GM12892 (cell line): ENCODE measurements at regions not wholly inside any gene's neighbourhood (a gene's known extent, or its start where the extent isn't known, plus 50 kb on each side); places are given as distances from the start of the nearest gene placed in this dataset.
"Not testable (repeated sequence)": the region's sequence is repeated elsewhere in the genome, so short reads cannot be mapped to it uniquely, and the experiment has no call there.

ENCODE experiments used
- DNase-seq: peaks from one replicate; pipeline ENCODE4 v3.0.0; 2011; ENCODE audit not compliant: insufficient read length
- FAIRE-seq: peaks from 2 replicates; lab custom pipeline; 2011; peaks lifted over from hg19 to GRCh38; lab: Jason Lieb, UNC
- POLR2A ChIP-seq: IDR thresholded peaks from 2 replicates; pipeline ENCODE4 v1.6.1; 2011; ENCODE audit warnings: low read depth, low read length, control low read depth
- POLR2AphosphoS5 ChIP-seq: IDR thresholded peaks from 2 replicates; pipeline ENCODE4 v1.6.1; 2011; ENCODE audit warnings: low read depth, low read length, control low read depth
- TAF1 ChIP-seq: IDR thresholded peaks from 2 replicates; pipeline ENCODE4 v1.6.1; 2011; ENCODE audit warnings: low read depth, mild to moderate bottlenecking, control low read depth, low read length, borderline replicate concordance

GRCh38 chr10:42533866-42534265, 104.5 kb downstream of the ZNF33B start:
- not testable (repeated sequence) for DNase-seq, FAIRE-seq

GRCh38 chr10:42532996-42533395, 105.4 kb downstream of the ZNF33B start:
- FAIRE-seq, result no peak
- DNase-seq, result no peak
- TF ChIP-seq POLR2AphosphoS5, result no peak
- TF ChIP-seq TAF1, result no peak
- TF ChIP-seq POLR2A, result no peak

- FAIRE-seq (no peak), DNase-seq (no peak)
- TF ChIP-seq TAF1 (no peak), POLR2A (no peak)
Observed at GRCh38 chr10:42523098-42523497, 115.3 kb downstream of the ZNF33B start.

- no peak for FAIRE-seq
- no peak for TF ChIP-seq TAF1
- TF ChIP-seq POLR2A, result no peak
- no peak for TF ChIP-seq POLR2AphosphoS5
- DNase-seq, result no peak
Observed at GRCh38 chr10:42519761-42520460, 118.5 kb downstream of the ZNF33B start.

- TF ChIP-seq POLR2AphosphoS5 (no peak), POLR2A (no peak), TAF1 (no peak)
- DNase-seq, result no peak
- FAIRE-seq, result no peak
Observed at GRCh38 chr10:42519079-42519478, 119.3 kb downstream of the ZNF33B start.

- TF ChIP-seq POLR2A (no peak), POLR2AphosphoS5 (no peak), TAF1 (no peak)
- DNase-seq (no peak), FAIRE-seq (no peak)
Observed at GRCh38 chr10:42513921-42514320, 124.4 kb downstream of the ZNF33B start.

GRCh38 chr10:42491801-42492200, 146.6 kb downstream of the ZNF33B start:
- TF ChIP-seq POLR2AphosphoS5 (no peak), TAF1 (no peak), POLR2A (no peak)
- FAIRE-seq (no peak), DNase-seq (no peak)

GRCh38 chr10:42491001-42491592, 147.3 kb downstream of the ZNF33B start:
- DNase-seq, result no peak
- no peak for FAIRE-seq
- TF ChIP-seq POLR2A, result no peak
- no peak for TF ChIP-seq TAF1
- no peak for TF ChIP-seq POLR2AphosphoS5

GRCh38 chr10:42490368-42490767, 148.0 kb downstream of the ZNF33B start:
- no peak for DNase-seq
- no peak for FAIRE-seq
- TF ChIP-seq POLR2AphosphoS5 (no peak), TAF1 (no peak), POLR2A (no peak)

- TF ChIP-seq POLR2AphosphoS5 (no peak), TAF1 (no peak), POLR2A (no peak)
- FAIRE-seq (no peak), DNase-seq (no peak)
Observed at GRCh38 chr10:42488416-42488815, 150.0 kb downstream of the ZNF33B start.

- DNase-seq (no peak), FAIRE-seq (no peak)
- TF ChIP-seq POLR2A, result no peak
- TF ChIP-seq POLR2AphosphoS5, result no peak
- TF ChIP-seq TAF1, result no peak
Observed at GRCh38 chr10:42482411-42482810, 156.0 kb downstream of the ZNF33B start.

GRCh38 chr10:42479057-42479456, 159.3 kb downstream of the ZNF33B start:
- TF ChIP-seq TAF1 (no peak), POLR2A (no peak), POLR2AphosphoS5 (no peak)
- DNase-seq, result no peak
- FAIRE-seq, result no peak

GRCh38 chr10:42477170-42477569, 161.2 kb downstream of the ZNF33B start:
- no peak for FAIRE-seq
- TF ChIP-seq TAF1 (no peak), POLR2A (no peak), POLR2AphosphoS5 (no peak)
- no peak for DNase-seq

- TF ChIP-seq POLR2AphosphoS5, result no peak
- no peak for TF ChIP-seq TAF1
- no peak for TF ChIP-seq POLR2A
- FAIRE-seq (no peak), DNase-seq (no peak)
Observed at GRCh38 chr10:42476101-42476500, 162.3 kb downstream of the ZNF33B start.
